Cerebellar cortex (tissue), 1 donor: ENCODE measurements at regions not wholly inside any gene's neighbourhood (a gene's known extent, or its start where the extent isn't known, plus 50 kb on each side); places are given as distances from the start of the nearest gene placed in this dataset.

Experiments used
- DNase-seq: peaks from one replicate; pipeline ENCODE4 v3.0.0-alpha.2; 2015; ENCODE audit warnings: low spot score

DNA sequence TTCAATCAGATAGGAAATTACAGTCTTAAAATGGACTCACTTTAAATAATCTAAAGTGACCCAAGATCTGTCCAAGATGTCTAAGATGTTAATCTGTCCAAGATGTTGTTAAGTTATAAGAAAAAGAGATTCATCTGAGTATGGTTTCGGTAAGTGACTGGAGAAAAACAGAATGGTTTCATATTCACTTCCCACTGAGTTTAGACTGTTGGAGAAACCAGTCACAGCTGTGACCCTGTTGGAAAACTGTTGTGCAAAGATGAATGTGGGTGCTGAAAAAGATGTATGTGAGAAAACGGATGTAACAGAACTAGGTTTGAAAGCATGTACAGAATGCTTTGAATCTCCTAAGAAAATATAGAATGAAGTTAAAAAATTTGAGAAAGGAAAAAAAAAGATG lies 325.9 kb downstream of the COL12A1 start:
- no peak for DNase-seq

GRCh38 chr6:74879234-74879633 lies 326.6 kb downstream of the COL12A1 start:
- DNase-seq, result no peak

DNA sequence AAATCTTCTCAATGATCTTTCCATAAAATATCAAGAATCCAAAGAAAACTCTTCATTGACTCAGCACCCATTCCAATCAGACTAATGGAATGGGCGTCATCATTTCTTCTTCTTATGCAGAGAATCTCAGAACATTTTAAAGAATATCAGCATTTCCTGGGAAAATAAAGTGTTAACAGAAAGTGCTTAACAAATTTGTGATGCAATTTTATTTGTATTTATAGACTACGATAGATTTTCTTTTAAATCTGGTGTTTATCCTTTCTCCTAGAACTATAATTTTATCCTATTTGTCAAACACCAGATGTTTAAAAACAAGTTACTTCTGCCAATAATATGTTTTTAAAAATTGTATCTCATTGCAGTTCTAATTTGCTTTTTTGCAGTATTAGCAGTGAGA lies 330.7 kb downstream of the COL12A1 start:
- DNase-seq, result no peak

DNA sequence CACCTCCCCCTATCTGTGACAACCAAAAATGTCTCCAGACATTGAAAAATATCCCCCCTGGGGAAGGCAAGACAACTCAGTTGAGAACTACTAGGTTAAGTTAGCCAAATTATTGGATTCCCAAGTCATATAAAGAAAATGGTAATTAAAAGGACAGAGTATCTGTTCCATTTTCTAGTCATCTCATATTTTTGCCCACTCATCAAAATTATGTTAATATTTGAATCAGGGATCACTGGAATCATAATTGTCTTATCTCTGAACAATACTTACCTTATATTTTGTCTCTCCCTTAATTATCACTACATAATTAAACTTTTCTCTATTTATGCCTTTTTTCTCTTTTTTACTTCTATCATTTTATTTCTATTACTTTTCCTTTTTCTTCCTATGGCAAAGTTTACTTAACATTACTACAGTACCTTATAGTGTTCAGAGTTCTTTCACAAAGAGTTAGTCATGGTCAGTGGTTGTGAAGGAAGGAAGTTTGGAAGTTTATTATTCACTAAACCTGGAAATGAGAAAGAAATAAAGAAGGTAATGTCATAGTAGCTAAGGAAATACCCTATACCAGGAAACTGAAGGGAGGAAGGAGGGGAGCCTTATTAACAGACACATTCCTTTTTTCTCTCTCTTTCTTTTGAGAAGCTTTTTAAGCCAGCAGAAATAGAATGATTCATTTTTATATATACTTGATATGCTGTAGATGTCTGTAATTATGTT lies 332.9 kb downstream of the COL12A1 start:
- DNase-seq, result no peak

DNA sequence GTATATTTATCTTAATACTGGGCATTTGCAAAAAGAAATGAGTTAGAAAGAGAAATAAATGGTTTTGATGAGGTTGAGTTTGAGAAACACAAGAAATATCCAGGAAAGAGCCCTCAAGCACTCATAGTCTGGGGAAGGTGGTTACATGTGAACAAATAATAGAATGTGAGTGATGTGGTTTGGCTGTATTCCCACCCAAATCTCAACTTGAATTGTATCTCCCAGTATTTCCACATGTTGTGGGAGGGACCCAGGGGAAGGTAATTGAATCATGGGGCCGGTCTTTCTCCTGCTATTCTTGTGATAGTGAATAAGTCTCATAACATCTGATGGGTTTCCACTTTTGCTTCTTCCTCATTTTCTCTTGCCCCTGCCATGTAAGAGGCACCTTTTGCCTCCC lies 334.1 kb downstream of the COL12A1 start:
- DNase-seq, result no peak

DNA sequence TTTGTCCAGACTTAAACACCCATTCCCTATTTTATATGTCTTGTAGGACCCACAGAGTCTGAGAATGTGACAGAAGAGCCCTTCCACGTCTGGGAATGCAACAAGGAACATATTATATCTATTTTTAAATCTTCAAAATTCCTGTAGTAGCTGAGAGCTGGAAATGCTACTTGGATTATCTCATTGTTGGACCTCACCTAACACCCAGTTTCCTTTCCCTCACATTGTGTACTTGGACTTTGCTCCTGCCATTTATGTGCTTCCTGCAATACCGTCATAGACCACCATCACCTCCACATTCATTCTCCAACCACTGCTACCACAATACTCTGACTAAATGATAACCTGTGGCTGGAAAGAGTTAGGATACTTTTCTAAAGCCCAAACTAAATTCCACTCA lies 335.4 kb downstream of the COL12A1 start:
- DNase-seq, result no peak

DNA sequence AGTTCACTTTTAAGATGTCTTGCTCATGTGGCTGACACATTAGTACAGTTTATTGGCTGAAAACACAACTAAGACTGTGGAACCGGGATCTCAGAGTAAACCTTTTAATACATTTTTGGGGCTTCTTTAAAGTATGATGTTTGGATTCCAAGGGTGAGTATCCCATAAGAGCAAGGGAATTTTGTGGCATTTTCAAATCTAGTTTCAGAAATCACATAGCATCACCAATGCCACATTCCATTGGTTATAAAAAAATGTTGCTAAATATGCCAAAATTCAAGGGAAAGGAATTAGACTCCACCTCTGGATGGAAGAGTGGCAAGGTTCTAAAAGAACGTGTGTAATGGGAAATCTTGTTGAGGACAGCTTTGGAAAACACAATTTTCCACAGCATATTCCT lies 338.6 kb downstream of the COL12A1 start:
- no peak for DNase-seq

- no peak for DNase-seq
These were observed 341.9 kb downstream of the COL12A1 start for GRCh38 chr6:74863968-74864367.

DNA sequence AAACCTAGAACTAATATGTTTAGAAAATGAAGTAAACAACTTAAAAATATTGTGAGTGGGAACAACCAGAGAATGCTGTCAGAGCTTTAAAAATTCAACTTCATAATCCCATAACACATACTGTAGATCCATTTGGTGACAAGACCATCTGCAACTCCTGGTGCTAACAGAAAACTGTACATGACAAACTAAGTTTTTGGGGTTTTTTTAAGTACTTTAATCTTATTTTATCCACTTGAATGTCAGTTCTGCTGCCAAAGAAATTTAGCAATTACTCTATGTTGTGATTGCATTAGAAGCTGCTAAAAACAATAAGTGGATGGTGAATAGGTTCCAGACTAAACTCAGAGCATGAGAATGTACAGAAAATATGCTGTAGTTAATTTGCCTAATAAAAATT lies 345.4 kb downstream of the COL12A1 start:
- DNase-seq, result no peak

- no peak for DNase-seq
These were observed 348.7 kb downstream of the COL12A1 start for GRCh38 chr6:74857157-74857556.

GRCh38 chr6:74853991-74854390 lies 351.9 kb downstream of the COL12A1 start:
- no peak for DNase-seq

DNA sequence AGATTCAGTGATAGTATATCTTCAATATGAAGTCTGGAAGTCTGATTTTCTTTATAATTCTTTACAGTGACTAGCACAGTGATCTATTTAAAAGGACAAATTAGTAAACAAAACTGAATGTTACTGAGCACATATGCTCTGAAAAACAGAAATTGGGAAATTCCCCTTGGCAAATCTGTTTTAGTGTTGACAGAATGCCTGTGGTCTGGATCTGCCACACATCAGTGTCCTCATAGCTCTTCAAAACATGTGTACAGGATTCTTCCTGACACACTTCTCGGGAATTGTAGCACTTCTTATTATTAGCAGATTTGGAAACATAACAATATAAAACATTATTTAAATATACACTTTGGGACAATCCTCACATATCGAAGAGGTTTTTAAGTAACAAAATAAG lies 354.3 kb downstream of the COL12A1 start:
- DNase-seq, result no peak

GRCh38 chr6:74840953-74841352 lies 364.9 kb downstream of the COL12A1 start:
- no peak for DNase-seq

DNA sequence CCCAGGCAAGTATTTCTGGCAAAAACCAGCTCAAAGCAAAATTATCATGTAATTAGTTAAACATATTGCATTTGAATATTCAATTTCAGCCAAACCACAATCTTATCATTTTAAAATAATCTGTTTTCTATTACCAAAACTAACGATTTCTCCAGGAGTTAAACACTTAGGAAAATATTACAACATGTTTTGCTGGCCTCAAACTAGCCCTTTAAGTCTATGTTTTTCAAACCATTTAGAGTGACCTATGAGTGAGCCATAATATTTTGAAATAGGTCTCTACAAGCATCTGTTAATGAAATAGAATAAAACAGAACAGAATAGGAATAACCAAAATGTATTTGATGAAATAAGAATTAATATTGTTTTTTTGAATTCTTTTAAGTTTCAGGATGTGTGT lies 370.9 kb downstream of the COL12A1 start:
- no peak for DNase-seq

GRCh38 chr6:74826263-74826662 lies 379.6 kb downstream of the COL12A1 start:
- DNase-seq, result no peak

DNA sequence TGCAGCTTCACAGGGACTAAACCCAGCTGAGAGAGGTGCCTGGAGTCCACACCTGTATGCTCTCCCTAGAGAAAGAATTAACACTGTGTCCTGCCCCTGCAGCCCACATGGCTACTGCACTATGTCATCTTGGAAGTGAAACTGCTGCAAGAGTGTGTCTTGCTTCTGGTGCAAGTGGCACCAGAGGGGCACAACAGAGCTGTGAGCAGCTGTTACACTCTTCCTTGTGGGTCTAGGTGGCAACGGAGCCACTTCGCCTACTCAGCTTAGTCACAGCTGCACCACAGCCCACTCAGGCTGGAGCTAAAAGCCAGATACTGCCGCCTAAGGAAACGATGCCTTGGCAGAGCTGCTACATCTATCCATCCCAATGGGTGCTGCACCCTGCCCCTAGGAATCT lies 391.4 kb downstream of the COL12A1 start:
- DNase-seq, result no peak

DNA sequence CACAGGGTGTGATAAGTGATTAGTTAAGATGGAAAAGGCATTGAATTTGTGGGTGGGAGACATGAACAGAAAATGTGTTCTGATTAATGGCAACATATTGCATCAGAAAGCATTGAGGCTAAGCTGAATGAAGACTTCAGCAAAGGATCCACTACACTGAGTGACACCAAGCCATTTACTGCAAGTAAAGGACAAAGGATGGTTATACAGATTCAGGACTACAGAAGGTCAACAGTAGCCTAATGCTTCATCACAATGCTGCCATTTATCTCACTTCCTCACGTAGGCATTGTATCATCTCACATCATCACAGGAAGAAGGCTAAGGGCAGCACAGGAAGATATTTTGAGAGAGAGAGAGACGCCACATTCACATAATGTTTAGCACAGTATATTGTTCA lies 398.2 kb downstream of the COL12A1 start:
- DNase-seq, result no peak

DNA sequence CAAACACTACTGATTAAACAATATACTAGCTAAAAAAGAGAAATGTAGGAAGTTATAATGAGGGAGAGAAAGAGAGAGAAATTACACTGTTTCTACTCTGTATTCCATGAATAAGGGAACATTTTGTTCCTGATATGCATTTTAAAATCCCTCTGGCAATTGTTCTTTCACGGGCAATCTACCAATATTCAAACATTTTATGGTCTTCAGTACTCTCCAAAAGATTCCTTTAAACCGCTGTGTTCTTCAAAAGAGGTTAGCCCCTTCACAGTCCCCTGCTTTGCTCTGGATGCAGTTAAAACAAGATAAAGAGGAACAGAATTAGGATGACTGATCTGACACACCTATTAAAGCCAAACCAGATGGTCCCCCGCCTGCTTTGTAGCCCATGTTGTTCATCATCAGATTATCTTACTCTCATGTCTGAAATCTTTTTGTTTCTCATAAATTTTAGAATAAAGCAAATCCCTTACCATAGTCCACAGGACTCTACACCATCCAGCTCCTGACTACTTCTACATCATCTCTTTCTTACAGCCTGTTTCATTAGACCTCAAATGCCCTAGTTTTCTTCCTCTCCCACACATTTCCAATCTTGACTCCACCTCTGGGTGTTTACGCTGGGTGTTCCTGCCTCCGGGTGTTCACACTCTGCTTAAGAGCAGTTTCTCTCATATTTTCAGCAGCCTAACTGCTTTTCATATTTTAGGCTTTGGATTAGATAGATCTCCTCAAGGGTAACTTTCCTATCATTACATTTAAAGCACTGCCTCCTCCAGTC lies 399.7 kb downstream of the COL12A1 start:
- DNase-seq, result no peak

DNA sequence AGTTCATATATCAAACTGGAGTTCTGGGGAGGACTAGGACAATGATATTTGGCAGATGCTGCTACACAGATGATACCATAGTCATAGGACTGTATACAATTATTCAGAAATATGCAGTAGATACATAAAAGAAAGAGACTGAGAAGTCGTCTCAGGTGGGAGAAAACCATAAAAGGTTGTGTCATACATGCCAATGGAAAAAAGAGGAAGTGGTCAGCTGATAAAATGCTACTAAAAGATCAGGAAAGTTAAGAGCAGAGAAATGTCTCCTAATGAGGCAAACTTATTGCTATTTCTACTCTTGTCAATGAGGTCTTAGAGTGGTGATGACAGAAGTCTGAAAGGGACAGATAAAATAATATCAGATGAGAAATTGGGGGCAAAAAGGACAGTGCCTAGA lies 407.6 kb downstream of the COL12A1 start:
- no peak for DNase-seq

GRCh38 chr6:74785236-74785635 lies 420.6 kb downstream of the COL12A1 start:
- DNase-seq, result no peak

GRCh38 chr6:74782346-74782745 lies 423.5 kb downstream of the COL12A1 start:
- no peak for DNase-seq

- DNase-seq, result no peak
These were observed 425.0 kb downstream of the COL12A1 start for GRCh38 chr6:74780831-74781230.

GRCh38 chr6:74768738-74769137 lies 437.1 kb downstream of the COL12A1 start:
- no peak for DNase-seq

GRCh38 chr6:74768120-74768519 lies 437.7 kb downstream of the COL12A1 start:
- DNase-seq, result no peak
